ENCODE measurements at regions not wholly inside any gene's neighbourhood (a gene's known extent, or its start where the extent isn't known, plus 50 kb on each side); places are given as distances from the start of the nearest gene placed in this dataset.

GRCh38 chr11:103842795-103843194 is 193.6 kb upstream of the DDI1 start:
- TF ChIP-seq CTCF (IDR thresholded peaks at IDR 0.05): no peak
- TF ChIP-seq, protein P1, sequence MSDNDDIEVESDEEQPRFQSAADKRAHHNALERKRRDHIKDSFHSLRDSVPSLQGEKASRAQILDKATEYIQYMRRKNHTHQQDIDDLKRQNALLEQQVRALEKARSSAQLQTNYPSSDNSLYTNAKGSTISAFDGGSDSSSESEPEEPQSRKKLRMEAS (CRISPR knock-in tag; IDR thresholded peaks at IDR 0.05): no peak
- no peak for TF ChIP-seq ESRRA (CRISPR knock-in tag; IDR thresholded peaks at IDR 0.05; ENCODE audit: borderline replicate concordance)
